ENCODE measurements at regions not wholly inside any gene's neighbourhood (a gene's known extent, or its start where the extent isn't known, plus 50 kb on each side); places are given as distances from the start of the nearest gene placed in this dataset.

DNA sequence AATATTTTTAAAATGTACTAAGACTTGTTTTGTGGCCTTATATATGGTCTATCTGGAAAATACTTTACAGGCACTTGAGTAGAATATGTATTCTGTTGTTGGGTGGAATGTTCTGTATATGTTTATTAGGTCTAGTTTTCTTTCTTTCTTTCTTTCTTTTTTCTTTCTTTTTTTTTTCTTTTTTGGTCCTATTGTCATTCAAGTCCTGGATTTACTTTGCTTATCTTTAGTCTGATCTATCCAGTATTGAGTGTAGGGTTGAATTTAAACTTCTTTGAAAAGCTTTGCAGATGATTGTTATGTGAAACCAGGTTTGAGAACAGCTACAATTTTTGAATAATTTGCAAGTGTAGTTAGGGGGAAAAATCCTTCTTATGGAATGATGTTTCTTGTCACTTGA, 67.1 kb upstream of the GRIK2 start:
- Histone ChIP-seq H4K8ac (replicated peaks; ENCODE audit: insufficient read length, low read depth, low read length) (no peak overlapping the region), H4K20me1 (ENCODE audit: control insufficient read depth, insufficient read depth, insufficient read length) (no peaks in the 10 kb centered on the region), H2AFZ (ENCODE audit: low read length) (no peak overlapping the region), H3K9ac (ENCODE audit: extremely low read depth, insufficient read length, low read length) (no peak overlapping the region), H3K14ac (ENCODE audit: insufficient read depth, low read length) (no peak overlapping the region), H3K18ac (ENCODE audit: insufficient read length, low read depth, low read length) (no peak overlapping the region), H3K23me2 (ENCODE audit: insufficient read length, low read depth, low read length, poor library complexity, severe bottlenecking) (no peaks in the 10 kb centered on the region), H3K4ac (ENCODE audit: low read depth, low read length) (no peak overlapping the region), H3K79me2 (ENCODE audit: insufficient read depth, low read length) (no peaks in the 10 kb centered on the region), H3K9me3 (ENCODE audit: control insufficient read depth, low read depth, low read length) (no peaks in the 10 kb centered on the region), H2BK15ac (ENCODE audit: low read depth, low read length) (no peak overlapping the region), H2BK20ac (ENCODE audit: low read depth, low read length, poor library complexity, severe bottlenecking) (no peak overlapping the region), H3K27ac (ENCODE audit: insufficient read length, low read depth, low read length) (no peak overlapping the region), H3K56ac (ENCODE audit: insufficient read length, low read depth, low read length) (no peak overlapping the region), H2BK12ac (ENCODE audit: insufficient read length, low read depth, low read length) (no peak overlapping the region), H3K27me3 (ENCODE audit: insufficient read depth, low read length) (no peaks in the 10 kb centered on the region), H2BK5ac (ENCODE audit: insufficient read length, low read length) (no peak overlapping the region), H2BK120ac (ENCODE audit: low read depth, low read length, poor library complexity, severe bottlenecking) (no peak overlapping the region), H3K79me1 (ENCODE audit: insufficient read depth, low read depth, low read length, poor library complexity, severe bottlenecking) (no peaks in the 10 kb centered on the region), H2AK5ac (ENCODE audit: insufficient read length, low read length) (no peak overlapping the region), H4K5ac (ENCODE audit: insufficient read length, low read depth, low read length) (no peak overlapping the region), H3T11ph (ENCODE audit: low read length) (no peak overlapping the region), H3K4me1 (ENCODE audit: insufficient read depth, low read length) (no peaks in the 10 kb centered on the region; the same call in 1 of the 2 replicates), H3K23ac (ENCODE audit: insufficient read length, low read depth, low read length) (no peak overlapping the region), H3K4me2 (ENCODE audit: insufficient read depth, insufficient read length, low read length) (no peak overlapping the region), H4K91ac (ENCODE audit: insufficient read length, low read depth, low read length) (no peak overlapping the region)
- Mint-ChIP-seq H3K9me3 (no peaks in the 10 kb centered on the region), H3K36me3 (ENCODE audit: insufficient read depth in 1 of 3, low read depth in 3 of 3) (no peaks in the 10 kb centered on the region), H3K27me3 (ENCODE audit: low read depth) (no peaks in the 10 kb centered on the region), H3K4me3 (no peak overlapping the region), H3K4me1 (peaks cover 10 to 13% of the 10 kb centered on the region in 2 experiments), H3K27ac (peak overlapping the region in 2 of 3 experiments; percentile 28 to 41; a peak in 4 of 7 replicates)
- DNase-seq = no peak
- TF ChIP-seq, protein P1, sequence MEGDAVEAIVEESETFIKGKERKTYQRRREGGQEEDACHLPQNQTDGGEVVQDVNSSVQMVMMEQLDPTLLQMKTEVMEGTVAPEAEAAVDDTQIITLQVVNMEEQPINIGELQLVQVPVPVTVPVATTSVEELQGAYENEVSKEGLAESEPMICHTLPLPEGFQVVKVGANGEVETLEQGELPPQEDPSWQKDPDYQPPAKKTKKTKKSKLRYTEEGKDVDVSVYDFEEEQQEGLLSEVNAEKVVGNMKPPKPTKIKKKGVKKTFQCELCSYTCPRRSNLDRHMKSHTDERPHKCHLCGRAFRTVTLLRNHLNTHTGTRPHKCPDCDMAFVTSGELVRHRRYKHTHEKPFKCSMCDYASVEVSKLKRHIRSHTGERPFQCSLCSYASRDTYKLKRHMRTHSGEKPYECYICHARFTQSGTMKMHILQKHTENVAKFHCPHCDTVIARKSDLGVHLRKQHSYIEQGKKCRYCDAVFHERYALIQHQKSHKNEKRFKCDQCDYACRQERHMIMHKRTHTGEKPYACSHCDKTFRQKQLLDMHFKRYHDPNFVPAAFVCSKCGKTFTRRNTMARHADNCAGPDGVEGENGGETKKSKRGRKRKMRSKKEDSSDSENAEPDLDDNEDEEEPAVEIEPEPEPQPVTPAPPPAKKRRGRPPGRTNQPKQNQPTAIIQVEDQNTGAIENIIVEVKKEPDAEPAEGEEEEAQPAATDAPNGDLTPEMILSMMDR (conservative IDR thresholded peaks at IDR 0.05) = no peak

Measured in H9 (cell line).